NCI-H2196 treated with DMSO at 0.1 percent for 48 hours (cell line): ENCODE measurements at regions not wholly inside any gene's neighbourhood (a gene's known extent, or its start where the extent isn't known, plus 50 kb on each side); places are given as distances from the start of the nearest gene placed in this dataset.

Experiments
- DNase-seq: peaks from one replicate; lab custom pipeline; 2025; ENCODE audit not compliant: unreplicated experiment; lab: John Stamatoyannopoulos, UW

GRCh38 chr3:59451800-59452746 is 402.2 kb upstream of the CFAP20DC start:
- DNase-seq, result no peak

GRCh38 chr3:59450946-59451763 is 401.3 kb upstream of the CFAP20DC start:
- no peak for DNase-seq

GRCh38 chr3:59450437-59450836 is 400.6 kb upstream of the CFAP20DC start:
- DNase-seq, result no peak

GRCh38 chr3:59446775-59447465 is 397.1 kb upstream of the CFAP20DC start:
- no peak for DNase-seq

GRCh38 chr3:59444676-59445075 is 394.9 kb upstream of the CFAP20DC start:
- DNase-seq, result no peak

- DNase-seq, result no peak
Observed at GRCh38 chr3:59444294-59444671, 394.5 kb upstream of the CFAP20DC start.

GRCh38 chr3:59443618-59444293 is 393.9 kb upstream of the CFAP20DC start:
- no peak for DNase-seq

GRCh38 chr3:59442046-59442445 is 392.2 kb upstream of the CFAP20DC start:
- no peak for DNase-seq

- DNase-seq, result no peak
Observed at GRCh38 chr3:59440285-59441028, 390.6 kb upstream of the CFAP20DC start.

GRCh38 chr3:59438492-59438891 is 388.7 kb upstream of the CFAP20DC start:
- DNase-seq, result no peak

GRCh38 chr3:59436164-59436958 is 386.5 kb upstream of the CFAP20DC start:
- no peak for DNase-seq

- no peak for DNase-seq
Observed at GRCh38 chr3:59433546-59433945, 383.7 kb upstream of the CFAP20DC start.

GRCh38 chr3:59432665-59433064 is 382.8 kb upstream of the CFAP20DC start:
- DNase-seq, result no peak

- no peak for DNase-seq
Observed at GRCh38 chr3:59430341-59430740, 380.5 kb upstream of the CFAP20DC start.

- no peak for DNase-seq
Observed at GRCh38 chr3:59429198-59429597, 379.4 kb upstream of the CFAP20DC start.

GRCh38 chr3:59426821-59427565 is 377.2 kb upstream of the CFAP20DC start:
- DNase-seq, result no peak

- no peak for DNase-seq
Observed at GRCh38 chr3:59425942-59426341, 376.1 kb upstream of the CFAP20DC start.

- DNase-seq, result no peak
Observed at GRCh38 chr3:59425371-59425770, 375.5 kb upstream of the CFAP20DC start.
